GM12864 (cell line): ENCODE measurements at regions not wholly inside any gene's neighbourhood (a gene's known extent, or its start where the extent isn't known, plus 50 kb on each side); places are given as distances from the start of the nearest gene placed in this dataset.

Source experiments
- DNase-seq: peaks from one replicate; pipeline ENCODE4 v3.0.0-alpha.2; 2011; ENCODE audit warnings: low read depth
- H3K4me3 ChIP-seq: 2 replicates; pipeline ENCODE4 v1.5.1; 2011; ENCODE audit warnings: mild to moderate bottlenecking, low read depth, low read length, control low read depth
- CTCF ChIP-seq: IDR thresholded peaks from 2 replicates; pipeline ENCODE4 v1.5.1; 2011; ENCODE audit warnings: low read depth, mild to moderate bottlenecking, moderate library complexity, low read length, control low read depth, inconsistent platforms; ENCODE audit errors: missing control alignments

- no peak for TF ChIP-seq CTCF
- DNase-seq, result no peak
- no peak overlapping the region for H3K4me3 ChIP-seq
Measured at GRCh38 chr12:97927977-97928376, 465.4 kb downstream of the RMST start.

GRCh38 chr12:97936165-97936564 lies 473.6 kb downstream of the RMST start:
- DNase-seq, result no peak
- no peak for TF ChIP-seq CTCF
- no peak overlapping the region for H3K4me3 ChIP-seq

GRCh38 chr12:97938031-97938430 lies 475.4 kb downstream of the RMST start:
- no peak for TF ChIP-seq CTCF
- no peak overlapping the region for H3K4me3 ChIP-seq
- no peak for DNase-seq

- TF ChIP-seq CTCF, result no peak
- no peak overlapping the region for H3K4me3 ChIP-seq
- no peak for DNase-seq
Measured at GRCh38 chr12:97939156-97939555, 476.6 kb downstream of the RMST start.

GRCh38 chr12:97940105-97940504 lies 477.5 kb downstream of the RMST start:
- no peak for TF ChIP-seq CTCF
- no peak overlapping the region for H3K4me3 ChIP-seq
- no peak for DNase-seq

GRCh38 chr12:97940629-97941028 lies 478.0 kb downstream of the RMST start:
- no peak for TF ChIP-seq CTCF
- no peak for DNase-seq
- no peak overlapping the region for H3K4me3 ChIP-seq

GRCh38 chr12:97941686-97942354 lies 479.2 kb downstream of the RMST start:
- no peak overlapping the region for H3K4me3 ChIP-seq
- DNase-seq, result no peak
- TF ChIP-seq CTCF, result no peak
